ENCODE measurements at regions not wholly inside any gene's neighbourhood (a gene's known extent, or its start where the extent isn't known, plus 50 kb on each side); places are given as distances from the start of the nearest gene placed in this dataset.

GRCh38 chr4:140213749-140214148, 59.8 kb upstream of the MAML3 start:
- DNase-seq (ENCODE audit: low spot score): peak; percentile 26

DNA sequence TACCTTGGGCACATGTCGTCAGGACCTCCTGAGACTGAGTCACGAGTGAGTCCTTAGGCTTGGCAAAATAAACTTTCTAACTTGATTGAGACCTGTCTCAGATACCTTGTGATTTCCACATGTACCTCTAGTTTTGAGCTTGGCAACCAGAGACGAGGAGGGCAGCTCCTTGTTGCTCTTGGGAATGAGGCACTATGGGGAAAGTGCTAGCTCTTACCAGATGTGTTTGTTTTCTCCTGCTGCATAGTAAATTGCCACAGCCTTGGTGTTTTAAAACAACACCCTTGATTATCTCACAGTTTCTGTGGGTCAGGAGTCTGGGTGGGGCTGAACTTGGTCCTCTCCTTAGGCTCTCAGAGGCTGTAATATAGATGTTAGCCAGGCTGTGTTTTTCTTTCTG, 59.1 kb upstream of the MAML3 start:
- peak; percentile 42 for DNase-seq (ENCODE audit: low spot score)

DNA sequence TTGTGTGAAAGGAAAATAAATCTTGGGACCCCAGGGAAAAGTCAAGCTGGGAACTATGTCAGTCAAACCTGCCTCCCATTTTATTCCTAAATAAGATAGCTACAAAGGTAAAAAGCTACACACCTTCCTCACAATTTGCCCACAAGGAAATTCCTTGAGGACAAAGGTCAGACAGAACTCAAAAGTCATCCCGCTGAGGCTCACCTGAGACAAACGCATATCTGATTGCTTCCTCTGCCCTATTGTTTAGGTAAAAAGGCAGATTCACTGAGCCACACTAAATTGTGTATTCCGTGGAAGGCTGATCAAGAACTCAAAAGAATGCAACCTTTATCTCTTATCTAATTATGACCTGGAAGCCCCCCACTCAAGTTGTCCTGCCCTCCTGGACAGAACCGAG, 58.7 kb upstream of the MAML3 start:
- DNase-seq (ENCODE audit: low spot score): peak; percentile 22

GRCh38 chr4:140212194-140212593, 58.2 kb upstream of the MAML3 start:
- peak; percentile 40 for DNase-seq (ENCODE audit: low spot score)

DNA sequence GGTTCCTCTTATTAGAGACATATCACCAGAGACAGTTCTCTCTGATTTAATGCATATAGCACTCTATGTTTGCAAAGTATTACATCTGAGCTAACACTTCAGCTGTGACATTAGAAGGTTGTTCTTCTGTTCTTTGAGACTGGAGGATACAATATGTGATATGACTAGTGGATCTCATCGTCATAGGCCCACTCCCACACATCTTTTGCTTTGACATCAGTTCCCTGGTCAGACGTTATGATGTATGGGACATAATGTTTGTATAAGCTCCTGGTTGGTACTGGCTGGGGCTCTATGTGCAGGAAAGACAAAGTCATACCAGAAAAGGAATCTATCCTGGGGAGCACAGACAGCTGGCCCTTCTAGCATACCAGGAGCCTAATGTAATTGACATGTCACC, 57.7 kb upstream of the MAML3 start:
- DNase-seq (ENCODE audit: low spot score): no peak

DNA sequence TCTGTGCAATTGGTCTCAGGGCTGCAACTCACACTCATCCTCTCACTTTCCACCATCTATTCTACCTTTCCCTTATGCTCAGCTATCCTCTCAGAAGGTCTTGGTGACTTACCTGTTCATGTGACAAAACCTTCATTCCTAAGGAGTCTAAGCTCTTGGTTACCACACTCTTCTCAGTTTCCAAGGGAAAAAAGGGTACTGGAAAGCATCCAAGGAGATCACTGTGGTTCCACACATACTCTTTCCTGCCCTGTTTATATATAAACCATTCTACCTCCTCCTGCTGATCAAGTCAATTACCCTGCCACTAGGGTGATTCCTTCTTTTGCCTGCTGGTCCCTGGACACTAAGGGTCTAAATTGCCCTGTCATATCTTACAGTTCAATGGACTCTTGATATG, 57.2 kb upstream of the MAML3 start:
- no peak for DNase-seq (ENCODE audit: low spot score)

DNA sequence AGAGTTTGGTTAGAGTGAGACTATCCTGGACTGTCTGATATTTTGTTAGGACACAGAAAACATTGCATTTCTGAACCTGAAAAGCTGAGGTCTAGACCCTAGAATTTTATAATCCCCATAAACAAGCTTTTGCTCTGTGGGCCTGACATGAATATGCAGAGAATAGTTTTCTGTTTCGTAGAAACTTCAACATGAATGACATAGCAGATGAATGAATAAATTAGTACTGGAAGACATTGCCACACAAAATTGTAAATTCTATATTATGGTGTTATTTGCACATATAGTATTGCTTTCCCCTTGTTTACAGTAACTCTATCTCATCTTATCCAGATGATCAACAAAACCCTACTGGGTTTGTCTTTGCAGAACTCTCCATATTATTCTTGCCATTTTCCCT, 54.9 kb upstream of the MAML3 start:
- no peak for DNase-seq (ENCODE audit: low spot score)
